Posterior cingulate gyrus (tissue), 11 donors: ENCODE measurements at regions not wholly inside any gene's neighbourhood (a gene's known extent, or its start where the extent isn't known, plus 50 kb on each side); places are given as distances from the start of the nearest gene placed in this dataset.

Experiments used
- DNase-seq, 10 donors: peaks; one replicate each; pipeline versions ENCODE4 v3.0.0 to v3.0.0-alpha.2; 2020 to 2021; ENCODE audit warnings: mixed read lengths in 3 of 10
- intact Hi-C: fragments of 100-400 bp; cut with DNase I; formaldehyde crosslinking; loops from one replicate; pipeline ENCODE4 v1.15.1; 2023

DNA sequence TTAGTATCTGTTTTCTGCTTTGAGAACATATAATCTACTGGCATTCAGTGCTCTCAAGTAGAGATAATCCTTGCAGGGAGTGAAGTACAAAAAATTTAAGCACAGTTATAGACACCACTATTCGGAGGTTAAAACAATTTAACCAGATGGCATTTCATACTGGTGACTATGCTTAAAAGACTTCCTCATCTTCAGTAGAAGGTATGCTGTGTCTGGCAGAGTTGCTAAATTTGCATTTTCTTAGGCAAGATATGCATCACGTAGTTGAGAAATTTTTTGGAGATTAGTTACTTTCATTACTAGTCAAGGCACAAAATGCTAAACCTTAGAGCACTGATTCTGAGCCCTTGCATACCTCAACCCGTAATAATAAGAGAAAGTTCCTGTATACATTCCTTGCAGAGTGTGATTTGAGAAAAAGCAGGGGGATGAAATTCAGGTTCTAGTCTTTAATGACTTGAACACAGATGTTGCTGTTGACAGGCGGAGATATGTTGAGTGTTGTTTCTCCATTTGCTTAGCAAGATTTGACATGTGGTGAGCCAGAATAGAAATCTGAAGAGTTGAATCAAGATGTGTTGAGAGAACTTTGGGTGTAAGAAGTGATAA, 70.8 kb upstream of the STARD4 start:
- no peak for DNase-seq
- intact Hi-C loops: no loop called here

GRCh38 chr5:111582451-111582850, 70.1 kb upstream of the STARD4 start:
- DNase-seq: no peak
- intact Hi-C loops: no loop called here

- intact Hi-C loops: no loop called here
- no peak for DNase-seq
Measured at GRCh38 chr5:111580956-111581355, 68.6 kb upstream of the STARD4 start.

- no peak for DNase-seq
- intact Hi-C loops: no loop called here
Measured at GRCh38 chr5:111574311-111574710, 62.0 kb upstream of the STARD4 start.

DNA sequence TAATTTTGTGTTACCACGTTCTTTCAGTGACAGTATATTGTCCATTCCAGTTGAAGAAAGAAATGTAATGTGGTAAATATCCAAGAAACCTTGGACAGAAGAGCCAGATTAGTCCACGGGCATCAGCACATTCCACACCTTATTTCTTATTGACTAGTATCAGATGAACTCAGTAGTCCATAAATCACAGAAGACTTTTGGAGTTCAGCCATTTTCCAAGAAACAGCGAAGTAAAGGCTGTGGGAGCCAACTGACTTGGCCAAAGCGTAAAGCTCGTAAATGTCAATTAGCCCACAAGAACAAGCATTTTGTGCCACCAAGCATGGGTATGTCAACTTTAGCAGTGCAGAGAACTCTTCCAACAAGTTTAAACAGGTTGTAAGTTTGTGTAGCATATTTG, 60.2 kb upstream of the STARD4 start:
- intact Hi-C loops: no loop called here
- DNase-seq: no peak

GRCh38 chr5:111563031-111563822, 50.9 kb upstream of the STARD4 start:
- intact Hi-C loops: no loop called here

DNA sequence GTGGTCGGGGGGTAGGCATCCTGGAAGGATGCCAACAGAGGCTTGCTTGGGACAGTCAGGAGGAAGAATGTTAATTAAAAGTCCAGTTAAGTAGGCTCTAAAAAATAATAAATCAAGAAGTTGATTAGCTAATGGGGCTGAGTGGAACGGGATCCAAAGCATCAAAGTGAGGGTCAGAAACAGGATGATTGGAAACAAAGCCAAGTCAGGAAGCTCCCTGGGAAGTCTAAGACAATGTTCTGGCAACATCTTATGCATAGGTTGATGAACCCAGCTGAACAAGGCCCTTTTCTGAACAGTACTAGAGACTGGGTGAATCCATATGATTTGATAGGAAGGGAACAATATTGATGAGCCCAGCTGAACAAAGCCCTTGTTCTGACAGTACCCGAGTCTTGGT, 50.2 kb upstream of the STARD4 start:
- intact Hi-C loops: no loop called here
- no peak for DNase-seq

More at GRCh38 chr5:111563031-111563822, 50.9 kb upstream of the STARD4 start:
- DNase-seq: no peak
